Neutrophil (primary cell): ENCODE measurements at regions not wholly inside any gene's neighbourhood (a gene's known extent, or its start where the extent isn't known, plus 50 kb on each side); places are given as distances from the start of the nearest gene placed in this dataset.

Source experiments
- H3K27ac ChIP-seq: fragments of 200-600 bp; sonication (generic); 2 replicates; pipeline ENCODE4 v1.5.1; 2016; ENCODE audit warnings: mild to moderate bottlenecking, moderate library complexity
- H3K27me3 ChIP-seq: fragments of 200-600 bp; sonication (generic); 2 replicates; pipeline ENCODE4 v1.6.0; 2016; ENCODE audit warnings: mild to moderate bottlenecking
- H3K36me3 ChIP-seq: fragments of 200-600 bp; sonication (generic); 2 replicates; pipeline ENCODE4 v1.5.1; 2017
- H3K4me1 ChIP-seq, 2 experiments: fragments of 200-600 bp in 1 of 2; sonication (generic) in 1 of 2; 1 replicate in 1 of 2; 2 replicates in 1 of 2; pipeline versions ENCODE4 v1.5.1 to v1.6.1; 2013 to 2016; ENCODE audit warnings: low read depth in 1 of 2, low read length in 1 of 2, mild to moderate bottlenecking in 1 of 2, moderate library complexity in 1 of 2; ENCODE audit not compliant: control insufficient read depth in 1 of 2, insufficient read depth in 1 of 2
- H3K4me3 ChIP-seq, 2 experiments: fragments of 200-600 bp in 1 of 2; sonication (generic) in 1 of 2; 1 replicate in 1 of 2; 2 replicates in 1 of 2; pipeline ENCODE4 v1.5.1; 2013 to 2016; ENCODE audit warnings: low read depth in 1 of 2, low read length in 1 of 2, mild to moderate bottlenecking in 1 of 2, moderate library complexity in 1 of 2
- H3K9me3 ChIP-seq: fragments of 200-600 bp; sonication (generic); 2 replicates; pipeline ENCODE4 v1.5.1; 2016
- CTCF ChIP-seq: fragments of 200-600 bp; sonication (generic); IDR thresholded peaks from 2 replicates; pipeline ENCODE4 v1.5.1; 2016; ENCODE audit warnings: antibody characterized with exemption

- TF ChIP-seq CTCF, result no peak
- Histone ChIP-seq H3K4me3 (no peak overlapping the region), H3K27me3 (peaks cover 31% of the 10 kb centered on the region), H3K4me1 (no peaks in the 10 kb centered on the region), H3K9me3 (no peaks in the 10 kb centered on the region), H3K27ac (no peak overlapping the region), H3K36me3 (no peaks in the 10 kb centered on the region)
Measured at GRCh38 chr6:163679753-163680152, 265.2 kb downstream of the QKI start.

- Histone ChIP-seq H3K9me3 (no peaks in the 10 kb centered on the region), H3K27me3 (peaks cover 34% of the 10 kb centered on the region), H3K4me1 (no peaks in the 10 kb centered on the region), H3K27ac (no peak overlapping the region), H3K36me3 (no peaks in the 10 kb centered on the region), H3K4me3 (no peak overlapping the region)
- no peak for TF ChIP-seq CTCF
Measured at GRCh38 chr6:163679012-163679660, 264.6 kb downstream of the QKI start.

GRCh38 chr6:163675611-163676010, 261.1 kb downstream of the QKI start:
- no peaks in the 10 kb centered on the region for H3K4me1 ChIP-seq
- no peak for TF ChIP-seq CTCF
- no peaks in the 10 kb centered on the region for H3K36me3 ChIP-seq

GRCh38 chr6:163672710-163673109, 258.2 kb downstream of the QKI start:
- H3K27ac ChIP-seq, result no peak overlapping the region
- no peaks in the 10 kb centered on the region for H3K36me3 ChIP-seq
- no peak for TF ChIP-seq CTCF
- peaks cover 48% of the 10 kb centered on the region for H3K27me3 ChIP-seq
- no peaks in the 10 kb centered on the region for H3K9me3 ChIP-seq
- H3K4me1 ChIP-seq, result peaks cover 8 to 9% of the 10 kb centered on the region in 2 experiments
- H3K4me3 ChIP-seq, result no peak overlapping the region

More at GRCh38 chr6:163675611-163676010, 261.1 kb downstream of the QKI start:
- Histone ChIP-seq H3K27ac (no peak overlapping the region), H3K9me3 (no peaks in the 10 kb centered on the region), H3K4me3 (no peak overlapping the region), H3K27me3 (peaks cover 50% of the 10 kb centered on the region)

GRCh38 chr6:163671791-163672190, 257.3 kb downstream of the QKI start:
- peaks cover 48% of the 10 kb centered on the region for H3K27me3 ChIP-seq
- no peak overlapping the region for H3K27ac ChIP-seq
- no peaks in the 10 kb centered on the region for H3K9me3 ChIP-seq
- peaks cover 17 to 19% of the 10 kb centered on the region in 2 experiments for H3K4me1 ChIP-seq
- TF ChIP-seq CTCF, result no peak
- H3K36me3 ChIP-seq, result no peaks in the 10 kb centered on the region
- H3K4me3 ChIP-seq, result no peak overlapping the region
